Neural cell (in vitro differentiated cells): ENCODE measurements at regions not wholly inside any gene's neighbourhood (a gene's known extent, or its start where the extent isn't known, plus 50 kb on each side); places are given as distances from the start of the nearest gene placed in this dataset.

ENCODE experiments used
- H2AFZ ChIP-seq: fragments of 200-600, 300-800 bp; sonication (generic), shearing (Covaris generic); 2 replicates; pipeline ENCODE4 v1.6.0; 2014; ENCODE audit warnings: low read depth, mild to moderate bottlenecking, antibody characterized with exemption, low read length, moderate library complexity
- H3F3A ChIP-seq: fragments of 200-600 bp; shearing (Covaris generic); 2 replicates; pipeline ENCODE4 v1.6.1; 2016; ENCODE audit warnings: mild to moderate bottlenecking, moderate library complexity, mixed read lengths, antibody characterized with exemption, low read length; ENCODE audit not compliant: insufficient read depth, poor library complexity, severe bottlenecking
- H3K27ac ChIP-seq: fragments of 200-600, 300-800 bp; sonication (generic), shearing (Covaris generic); 2 replicates; pipeline ENCODE4 v1.5.1; 2014; ENCODE audit warnings: mild to moderate bottlenecking, low read length, moderate library complexity
- H3K27me3 ChIP-seq: fragments of 300-800, 200-600 bp; sonication (generic), shearing (Covaris generic); 2 replicates; pipeline ENCODE4 v1.6.0; 2014; ENCODE audit warnings: mild to moderate bottlenecking, low read depth, low read length, moderate library complexity; ENCODE audit not compliant: insufficient read depth
- H3K36me3 ChIP-seq: fragments of 300-800, 200-600 bp; sonication (generic), shearing (Covaris generic); 2 replicates; pipeline ENCODE4 v1.5.1; 2014; ENCODE audit warnings: mild to moderate bottlenecking, antibody characterized with exemption, low read length, moderate library complexity; ENCODE audit not compliant: insufficient read depth
- H3K4me2 ChIP-seq: fragments of 300-800, 200-600 bp; sonication (generic), shearing (Covaris generic); 2 replicates; pipeline ENCODE4 v1.6.0; 2014; ENCODE audit warnings: mild to moderate bottlenecking, low read length
- H3K4me3 ChIP-seq: fragments of 300-800, 200-600 bp; sonication (generic), shearing (Covaris generic); 2 replicates; pipeline ENCODE4 v1.5.1; 2014; ENCODE audit warnings: mild to moderate bottlenecking, low read length, moderate library complexity
- H3K79me2 ChIP-seq: fragments of 200-600 bp; shearing (Covaris generic); replicated peaks from 2 replicates; pipeline ENCODE4 v1.6.0; 2014; ENCODE audit warnings: mild to moderate bottlenecking, low read length, moderate library complexity; ENCODE audit not compliant: insufficient read depth
- H3K9ac ChIP-seq: fragments of 300-800, 200-600 bp; sonication (generic), shearing (Covaris generic); 2 replicates; pipeline ENCODE4 v1.6.1; 2016; ENCODE audit warnings: mild to moderate bottlenecking, low read length, mixed read lengths
- H3K9me2 ChIP-seq: fragments of 200-600 bp; shearing (Covaris generic); 2 replicates; pipeline ENCODE4 v1.6.1; 2016; ENCODE audit warnings: mild to moderate bottlenecking, low read length, mixed read lengths; ENCODE audit not compliant: insufficient read depth
- H3K9me3 ChIP-seq: fragments of 200-600, 300-800 bp; sonication (generic), shearing (Covaris generic); 2 replicates; pipeline ENCODE4 v1.6.1; 2016; ENCODE audit warnings: mild to moderate bottlenecking, mixed run types, low read length, moderate library complexity, mixed read lengths
- H4K20me1 ChIP-seq: fragments of 200-600 bp; shearing (Covaris generic); 2 replicates; pipeline ENCODE4 v1.6.1; 2016; ENCODE audit warnings: mild to moderate bottlenecking, mixed run types; ENCODE audit not compliant: insufficient read depth
- EP300 ChIP-seq: fragments of 450-650 bp; conservative IDR thresholded peaks from 2 replicates; pipeline ENCODE4 v1.6.1; 2014; ENCODE audit warnings: antibody characterized with exemption, mild to moderate bottlenecking, moderate library complexity; ENCODE audit not compliant: poor library complexity, severe bottlenecking
- EZH2 ChIP-seq: fragments of 200-600, 300-800 bp; shearing (Covaris generic), sonication (generic); IDR thresholded peaks from 2 replicates; pipeline ENCODE4 v1.6.1; 2014; ENCODE audit warnings: antibody characterized with exemption, low read length, borderline replicate concordance, mild to moderate bottlenecking; ENCODE audit not compliant: insufficient read depth, poor library complexity, severe bottlenecking
- MXI1 ChIP-seq: fragments of 450-650 bp; conservative IDR thresholded peaks from 2 replicates; pipeline ENCODE4 v1.6.1; 2014; ENCODE audit warnings: antibody characterized with exemption, mild to moderate bottlenecking; ENCODE audit not compliant: poor library complexity, severe bottlenecking
- POLR2AphosphoS5 ChIP-seq: IDR thresholded peaks from 2 replicates; pipeline ENCODE4 v1.6.1; 2012
- RAD21 ChIP-seq: fragments of 450-650 bp; conservative IDR thresholded peaks from 2 replicates; pipeline ENCODE4 v1.6.1; 2014; ENCODE audit warnings: antibody characterized with exemption, mild to moderate bottlenecking, moderate library complexity
- REST ChIP-seq: IDR thresholded peaks from 2 replicates; pipeline ENCODE4 v1.6.1; 2012; ENCODE audit warnings: borderline replicate concordance
- SMC3 ChIP-seq: fragments of 450-650 bp; conservative IDR thresholded peaks from 2 replicates; pipeline ENCODE4 v1.6.1; 2014; ENCODE audit warnings: antibody characterized with exemption, mild to moderate bottlenecking, moderate library complexity; ENCODE audit not compliant: poor library complexity
- TAF1 ChIP-seq: IDR thresholded peaks from 2 replicates; pipeline ENCODE4 v1.6.1; 2012; ENCODE audit warnings: low read depth
- TF ChIP-seq, protein P1 (sequence below): fragments of 450-650 bp; IDR thresholded peaks from 2 replicates; pipeline ENCODE4 v1.5.1; 2014; ENCODE audit warnings: antibody characterized with exemption, mild to moderate bottlenecking, moderate library complexity; ENCODE audit not compliant: poor library complexity, severe bottlenecking

DNA sequence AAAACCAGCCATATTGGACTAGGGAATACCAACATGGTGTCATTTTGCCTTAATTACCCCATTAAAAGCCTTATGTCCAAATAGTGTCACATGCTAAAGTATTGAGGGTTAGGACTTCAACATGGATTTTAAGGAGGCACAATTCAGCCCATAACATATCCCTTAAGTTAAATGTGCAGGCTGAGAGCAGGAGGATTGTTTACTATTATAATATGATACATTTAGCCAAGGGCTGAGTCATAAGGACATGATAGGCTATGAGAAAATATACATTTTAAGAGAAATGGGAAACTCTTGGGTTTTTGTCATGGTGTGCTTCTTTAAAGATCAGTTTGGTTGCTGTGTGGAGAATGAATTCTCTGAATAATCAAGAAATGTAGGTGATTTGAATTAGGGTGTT lies 136.8 kb downstream of the RDH14 start:
- Histone ChIP-seq H3K4me2 (no peak overlapping the region), H3K27ac (no peak overlapping the region), H3K9me3 (no peaks in the 10 kb centered on the region), H3K36me3 (no peaks in the 10 kb centered on the region), H4K20me1 (no peaks in the 10 kb centered on the region), H3K4me3 (no peak overlapping the region), H3K9ac (no peak overlapping the region), H3F3A (no peaks in the 10 kb centered on the region), H3K79me2 (no peaks in the 10 kb centered on the region), H3K27me3 (no peaks in the 10 kb centered on the region), H3K9me2 (no peaks in the 10 kb centered on the region), H2AFZ (no peak overlapping the region)
- TF ChIP-seq EP300 (no peak), SMC3 (no peak), MXI1 (no peak), TAF1 (no peak), RAD21 (no peak), POLR2AphosphoS5 (no peak), EZH2 (no peak), REST (no peak)
- TF ChIP-seq, protein P1, sequence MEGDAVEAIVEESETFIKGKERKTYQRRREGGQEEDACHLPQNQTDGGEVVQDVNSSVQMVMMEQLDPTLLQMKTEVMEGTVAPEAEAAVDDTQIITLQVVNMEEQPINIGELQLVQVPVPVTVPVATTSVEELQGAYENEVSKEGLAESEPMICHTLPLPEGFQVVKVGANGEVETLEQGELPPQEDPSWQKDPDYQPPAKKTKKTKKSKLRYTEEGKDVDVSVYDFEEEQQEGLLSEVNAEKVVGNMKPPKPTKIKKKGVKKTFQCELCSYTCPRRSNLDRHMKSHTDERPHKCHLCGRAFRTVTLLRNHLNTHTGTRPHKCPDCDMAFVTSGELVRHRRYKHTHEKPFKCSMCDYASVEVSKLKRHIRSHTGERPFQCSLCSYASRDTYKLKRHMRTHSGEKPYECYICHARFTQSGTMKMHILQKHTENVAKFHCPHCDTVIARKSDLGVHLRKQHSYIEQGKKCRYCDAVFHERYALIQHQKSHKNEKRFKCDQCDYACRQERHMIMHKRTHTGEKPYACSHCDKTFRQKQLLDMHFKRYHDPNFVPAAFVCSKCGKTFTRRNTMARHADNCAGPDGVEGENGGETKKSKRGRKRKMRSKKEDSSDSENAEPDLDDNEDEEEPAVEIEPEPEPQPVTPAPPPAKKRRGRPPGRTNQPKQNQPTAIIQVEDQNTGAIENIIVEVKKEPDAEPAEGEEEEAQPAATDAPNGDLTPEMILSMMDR: no peak

DNA sequence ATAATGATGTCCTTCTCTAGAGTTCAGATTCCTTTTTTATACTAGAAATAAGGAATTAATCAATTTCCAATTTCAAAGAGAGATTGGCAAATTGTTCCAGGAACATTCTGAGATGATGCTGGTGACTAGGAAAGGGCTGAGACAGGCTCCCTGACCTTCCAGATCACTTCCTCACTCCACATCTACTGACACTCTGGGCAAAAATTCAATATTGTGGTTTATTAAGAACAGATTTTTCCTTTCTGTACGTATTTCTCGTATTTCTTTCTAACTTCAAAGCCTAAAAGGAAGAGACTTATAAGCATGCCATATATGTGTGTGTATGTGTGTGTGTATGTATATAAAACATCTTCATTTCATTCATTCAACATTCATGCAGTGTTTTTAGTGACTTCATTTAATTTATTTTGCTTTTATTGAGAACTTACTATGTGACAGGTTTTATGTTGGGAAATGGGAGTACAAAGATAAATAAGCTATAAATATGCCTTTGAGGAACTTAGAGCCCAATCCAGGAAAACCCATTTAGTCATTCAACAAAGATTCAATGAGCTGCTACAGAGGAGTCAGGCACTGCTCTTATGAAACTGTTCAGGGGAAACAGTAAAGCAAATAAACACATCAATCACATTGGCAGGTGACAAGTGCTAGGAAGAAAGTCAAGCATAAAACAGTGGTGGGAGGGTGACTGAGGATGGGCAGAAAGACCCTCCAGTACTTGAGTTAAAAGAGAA lies 137.9 kb downstream of the RDH14 start:
- Histone ChIP-seq H2AFZ (no peak overlapping the region), H3K4me3 (no peak overlapping the region), H4K20me1 (no peaks in the 10 kb centered on the region), H3K79me2 (no peaks in the 10 kb centered on the region), H3K9me2 (no peaks in the 10 kb centered on the region), H3K36me3 (no peaks in the 10 kb centered on the region), H3K27me3 (no peaks in the 10 kb centered on the region), H3K4me2 (no peak overlapping the region), H3K9me3 (no peaks in the 10 kb centered on the region), H3K9ac (no peak overlapping the region), H3F3A (no peaks in the 10 kb centered on the region), H3K27ac (no peak overlapping the region)
- TF ChIP-seq REST (no peak), EP300 (no peak), RAD21 (no peak), POLR2AphosphoS5 (no peak), TAF1 (no peak), SMC3 (no peak), MXI1 (no peak)
- TF ChIP-seq, protein P1: no peak
